HT1080 (cell line): ENCODE measurements at regions not wholly inside any gene's neighbourhood (a gene's known extent, or its start where the extent isn't known, plus 50 kb on each side); places are given as distances from the start of the nearest gene placed in this dataset.
"Not testable (repeated sequence)": the region's sequence is repeated elsewhere in the genome, so short reads cannot be mapped to it uniquely, and the experiment has no call there.

Experiments used
- DNase-seq: peaks from one replicate; pipeline ENCODE4 v3.0.0-alpha.2; 2015; ENCODE audit warnings: low read depth

- no peak for DNase-seq
These were observed 97.7 kb upstream of the SLC25A33 start for GRCh38 chr1:9441451-9442133.

GRCh38 chr1:9442278-9442846, 96.9 kb upstream of the SLC25A33 start:
- no peak for DNase-seq

GRCh38 chr1:9442986-9443385, 96.3 kb upstream of the SLC25A33 start:
- no peak for DNase-seq

GRCh38 chr1:9443913-9444445, 95.3 kb upstream of the SLC25A33 start:
- DNase-seq = no peak

GRCh38 chr1:9444532-9444931, 94.7 kb upstream of the SLC25A33 start:
- no peak for DNase-seq

- not testable (repeated sequence) for DNase-seq
These were observed 94.2 kb upstream of the SLC25A33 start for GRCh38 chr1:9445081-9445480.

GRCh38 chr1:9447215-9447960, 91.9 kb upstream of the SLC25A33 start:
- no peak for DNase-seq

GRCh38 chr1:9448132-9449109, 90.8 kb upstream of the SLC25A33 start:
- no peak for DNase-seq

- DNase-seq = no peak
These were observed 90.1 kb upstream of the SLC25A33 start for GRCh38 chr1:9449110-9449627.

DNA sequence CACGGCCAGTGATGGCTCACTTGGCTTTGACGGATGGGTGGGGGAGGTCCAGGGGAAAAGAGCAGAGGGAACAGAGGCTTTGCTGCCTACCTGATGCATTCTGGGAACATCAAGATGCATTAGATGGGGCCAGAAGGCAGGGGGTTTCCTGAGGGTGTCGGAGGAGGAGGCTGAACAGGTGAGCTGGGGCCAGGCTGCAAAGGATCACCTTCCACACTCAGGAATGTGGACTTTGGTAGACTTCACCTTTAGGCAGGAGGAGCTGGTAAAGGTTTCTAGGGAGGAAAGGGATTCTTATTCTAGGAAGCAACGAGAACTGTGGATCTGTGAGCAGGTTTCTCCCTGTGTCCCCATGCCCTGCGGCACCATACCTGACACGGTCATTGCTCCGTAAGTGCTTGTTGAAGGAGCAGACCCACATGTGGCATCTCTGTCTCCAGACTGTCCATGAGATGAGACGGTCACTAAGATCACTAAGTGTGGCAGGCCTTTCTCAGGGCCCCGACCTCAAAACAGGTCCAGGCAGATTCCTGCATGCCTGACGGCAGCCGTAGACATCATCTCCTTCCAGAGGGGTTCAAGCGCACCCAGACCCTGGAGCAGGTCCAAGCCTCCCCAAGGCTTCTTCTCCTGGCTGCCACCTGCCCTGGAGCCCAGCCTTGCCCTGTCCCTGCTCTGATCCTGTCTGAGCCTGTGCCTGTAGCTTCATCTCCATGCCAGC, 89.1 kb upstream of the SLC25A33 start:
- no peak for DNase-seq

GRCh38 chr1:9451081-9451480, 88.2 kb upstream of the SLC25A33 start:
- no peak for DNase-seq

DNA sequence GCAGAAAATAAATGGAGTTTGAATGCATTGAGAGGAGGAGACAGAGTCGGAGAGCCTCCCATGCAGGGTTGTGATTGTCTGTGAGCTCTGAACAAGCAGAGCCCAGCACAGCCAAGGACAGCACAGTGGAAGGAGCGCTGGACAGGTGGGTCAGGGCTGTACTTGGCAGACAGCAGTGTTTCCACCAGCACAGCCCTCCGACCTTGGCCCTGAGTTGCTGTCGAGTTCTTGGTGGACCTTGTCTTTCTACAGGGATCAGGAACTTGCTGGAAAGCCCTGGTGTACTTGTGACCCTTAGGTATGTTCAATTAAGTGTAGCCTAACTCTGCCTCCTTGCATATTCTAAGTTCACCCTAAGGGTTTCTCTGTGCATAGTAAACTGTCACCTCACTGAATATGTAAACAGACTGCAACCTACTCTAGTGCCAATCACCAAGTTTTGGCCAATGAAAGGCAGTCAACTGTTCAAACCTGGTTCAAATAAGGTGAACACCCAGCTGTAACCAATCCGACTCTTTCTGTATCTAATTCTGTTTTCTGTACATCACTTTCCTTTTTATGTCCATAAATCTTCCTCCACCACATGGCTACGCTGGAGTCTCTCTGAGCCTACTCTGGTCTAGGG, 86.6 kb upstream of the SLC25A33 start:
- no peak for DNase-seq

DNA sequence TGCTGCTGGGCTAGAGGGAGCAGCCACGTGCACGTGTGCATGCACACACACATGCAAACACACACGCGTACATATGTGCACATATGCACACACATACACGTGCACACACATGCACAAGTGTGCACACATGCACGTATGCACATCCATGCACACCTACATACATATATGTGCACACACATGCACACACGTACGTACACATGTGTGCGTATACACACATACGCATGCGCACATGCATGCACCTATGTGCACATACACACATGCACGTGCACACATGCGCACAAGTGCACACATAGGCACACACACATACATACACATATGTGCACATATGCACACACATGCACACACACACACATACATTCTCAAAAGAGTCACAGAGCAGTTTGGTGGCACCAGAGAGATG, 85.9 kb upstream of the SLC25A33 start:
- DNase-seq = no peak

- DNase-seq = no peak
These were observed 85.4 kb upstream of the SLC25A33 start for GRCh38 chr1:9453779-9454418.

- no peak for DNase-seq
These were observed 84.7 kb upstream of the SLC25A33 start for GRCh38 chr1:9454494-9455066.

- no peak for DNase-seq
These were observed 83.6 kb upstream of the SLC25A33 start for GRCh38 chr1:9455487-9456234.

DNA sequence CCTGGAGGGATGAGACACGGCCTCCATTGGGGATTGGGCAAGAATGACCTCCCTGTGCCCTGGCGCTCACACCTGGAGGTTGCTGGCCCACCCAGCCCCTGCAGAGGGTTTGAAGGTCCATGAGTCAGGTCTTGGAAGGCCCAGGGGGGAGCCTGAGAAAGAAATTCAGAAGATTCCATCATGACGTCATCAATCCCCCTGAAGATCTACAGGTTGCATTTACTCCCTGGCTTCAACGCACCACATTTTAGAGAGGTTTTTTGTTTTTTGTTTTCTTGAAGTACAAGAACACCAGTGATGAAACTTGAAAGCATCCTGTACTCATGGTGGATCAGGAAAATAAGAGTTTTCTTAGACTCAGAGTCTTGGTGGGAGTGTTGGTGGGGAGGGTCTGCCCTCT, 82.4 kb upstream of the SLC25A33 start:
- DNase-seq = no peak

GRCh38 chr1:9459816-9460407, 79.4 kb upstream of the SLC25A33 start:
- DNase-seq = no peak
